SH-SY5Y (cell line): ENCODE measurements at regions not wholly inside any gene's neighbourhood (a gene's known extent, or its start where the extent isn't known, plus 50 kb on each side); places are given as distances from the start of the nearest gene placed in this dataset.

Experiments used
- GATA2 ChIP-seq: IDR thresholded peaks from 2 replicates; pipeline ENCODE4 v1.6.1; 2011; ENCODE audit warnings: mild to moderate bottlenecking, low read depth, low read length
- GATA3 ChIP-seq: IDR thresholded peaks from 2 replicates; pipeline ENCODE4 v1.6.1; 2011; ENCODE audit warnings: low read depth, mild to moderate bottlenecking, low read length, moderate library complexity

- TF ChIP-seq GATA2 (no peak), GATA3 (no peak)
These were observed 260.0 kb downstream of the ARL4A start for GRCh38 chr7:12947465-12947864.

- TF ChIP-seq GATA3, result no peak
- TF ChIP-seq GATA2, result no peak
These were observed 261.9 kb downstream of the ARL4A start for GRCh38 chr7:12949060-12949931.

- TF ChIP-seq GATA2 (no peak), GATA3 (no peak)
These were observed 264.0 kb downstream of the ARL4A start for GRCh38 chr7:12951397-12951801.

GRCh38 chr7:12954380-12955033, 267.1 kb downstream of the ARL4A start:
- TF ChIP-seq GATA3 (no peak), GATA2 (no peak)

GRCh38 chr7:12957487-12957886, 270.1 kb downstream of the ARL4A start:
- TF ChIP-seq GATA3, result no peak
- no peak for TF ChIP-seq GATA2

- TF ChIP-seq GATA3 (no peak), GATA2 (no peak)
These were observed 274.6 kb downstream of the ARL4A start for GRCh38 chr7:12961910-12962480.

- TF ChIP-seq GATA3, result no peak
- TF ChIP-seq GATA2, result no peak
These were observed 276.0 kb downstream of the ARL4A start for GRCh38 chr7:12963435-12963834.

GRCh38 chr7:12964836-12965235, 277.4 kb downstream of the ARL4A start:
- TF ChIP-seq GATA3, result no peak
- TF ChIP-seq GATA2, result no peak

- TF ChIP-seq GATA2, result no peak
- no peak for TF ChIP-seq GATA3
These were observed 278.3 kb downstream of the ARL4A start for GRCh38 chr7:12965767-12966166.

- TF ChIP-seq GATA2 (no peak), GATA3 (no peak)
These were observed 279.9 kb downstream of the ARL4A start for GRCh38 chr7:12967322-12967721.

GRCh38 chr7:12968836-12969422, 281.5 kb downstream of the ARL4A start:
- TF ChIP-seq GATA3 (no peak), GATA2 (no peak)

GRCh38 chr7:12970626-12971025, 283.2 kb downstream of the ARL4A start:
- TF ChIP-seq GATA2 (no peak), GATA3 (no peak)

GRCh38 chr7:12974451-12975166, 287.2 kb downstream of the ARL4A start:
- no peak for TF ChIP-seq GATA3
- TF ChIP-seq GATA2, result no peak

- no peak for TF ChIP-seq GATA3
- TF ChIP-seq GATA2, result no peak
These were observed 288.0 kb downstream of the ARL4A start for GRCh38 chr7:12975412-12975811.
